Left colon (tissue), 2 donors: ENCODE measurements at regions not wholly inside any gene's neighbourhood (a gene's known extent, or its start where the extent isn't known, plus 50 kb on each side); places are given as distances from the start of the nearest gene placed in this dataset.
"Not testable (repeated sequence)": the region's sequence is repeated elsewhere in the genome, so short reads cannot be mapped to it uniquely, and the experiment has no call there.

Source experiments
- ATAC-seq: fragments of 200-7000 bp; cut with Tn5 transposase; one replicate; pipeline ENCODE4 v1.9.1; 2020; ENCODE audit warnings: mild to moderate bottlenecking, moderate library complexity
- DNase-seq, 2 donors: peaks; one replicate each; pipeline ENCODE4 v3.0.0-alpha.2; 2020
- intact Hi-C, 2 donors: fragments of 100-400 bp; cut with DNase I in 1 of 2; cut with micrococcal nuclease in 1 of 2; formaldehyde crosslinking; loops; one replicate each; pipeline versions ENCODE4 v1.11.2 to v1.14.0; 2022; cut with DNase I, micrococcal nuclease
- donor health status: DM: no; HTN: no; CAD: no.
- donor health status: DM: yes; HTN: yes; CAD: no.

DNA sequence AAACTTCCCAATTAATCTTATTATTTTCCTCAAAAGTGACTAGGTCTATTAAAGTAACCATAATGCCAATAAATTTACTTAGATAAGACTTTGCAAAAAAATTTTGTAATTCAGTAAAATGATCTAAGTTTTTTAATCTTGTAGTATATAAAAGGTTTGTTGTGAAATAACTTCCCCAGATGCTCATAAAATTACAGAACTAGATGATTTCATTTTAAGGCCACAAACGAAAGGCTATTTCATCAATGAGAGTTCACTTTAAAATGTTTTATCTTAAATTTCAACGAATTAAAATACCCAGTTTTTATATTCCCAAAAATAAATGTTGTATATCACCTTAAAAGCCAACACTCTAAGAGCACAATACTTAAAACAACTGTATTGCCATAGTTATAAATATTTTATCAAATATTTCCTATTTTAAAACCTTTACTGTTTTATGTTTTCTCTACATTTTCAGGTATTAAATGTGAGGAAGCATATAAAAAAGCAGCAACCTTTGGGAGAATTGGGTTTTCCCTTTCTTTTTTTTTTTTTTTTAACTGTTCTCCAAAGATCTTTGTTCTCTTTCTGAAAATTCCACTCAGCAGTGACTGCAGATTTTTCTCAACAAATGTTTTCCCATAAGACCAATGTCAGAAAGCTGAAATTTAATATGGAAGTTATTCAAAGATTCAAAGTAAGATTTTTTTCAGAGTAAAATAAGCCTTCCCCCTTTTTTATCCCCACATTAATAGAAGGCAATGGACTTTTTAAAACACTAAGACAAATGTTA lies 169.9 kb downstream of the CYB561 start:
- intact Hi-C loops: no loop called here
- no peak for ATAC-seq
- DNase-seq: no peak

DNA sequence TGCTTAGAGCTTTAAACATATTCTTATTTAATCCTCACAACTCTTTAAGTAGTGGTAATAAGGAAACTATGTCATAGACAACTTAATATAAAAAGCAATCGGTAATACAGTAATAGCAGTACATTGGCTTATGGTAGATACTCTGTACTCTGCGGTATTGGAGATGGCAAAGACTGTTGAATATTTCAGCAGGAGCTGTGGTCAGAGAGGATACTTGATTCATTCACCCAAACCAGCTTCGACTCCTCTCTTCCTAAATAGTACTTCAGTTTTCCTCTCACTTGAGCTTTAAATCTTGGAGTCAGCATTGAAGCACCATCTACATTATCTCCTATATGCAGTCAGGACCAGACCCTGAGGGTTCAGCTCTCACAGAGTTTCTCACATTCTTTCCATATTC lies 169.3 kb downstream of the CYB561 start:
- ATAC-seq: no peak
- intact Hi-C loops: no loop called here

DNA sequence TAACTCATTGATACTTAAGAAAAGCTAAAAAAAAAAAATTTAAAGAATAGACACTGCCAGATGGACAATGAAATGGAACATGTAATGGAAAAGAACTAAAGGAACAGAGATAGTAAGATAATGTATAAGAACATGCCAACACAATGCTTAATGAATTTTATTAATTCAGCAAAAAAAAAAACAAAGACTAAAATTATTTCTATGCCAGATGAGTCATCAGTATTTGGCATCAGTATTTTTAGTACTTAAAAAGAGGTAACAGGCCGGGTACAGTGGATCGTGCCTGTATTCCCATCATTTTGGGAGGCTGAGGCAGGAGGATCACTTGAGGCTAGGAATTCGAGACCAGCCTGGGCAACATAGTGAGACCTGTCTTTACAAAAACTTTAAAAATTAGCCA lies 168.5 kb downstream of the CYB561 start:
- intact Hi-C loops: no loop called here
- ATAC-seq (no peak), DNase-seq (no peak)

More for the DNA sequence above, 169.3 kb downstream of the CYB561 start:
- DNase-seq: no peak

DNA sequence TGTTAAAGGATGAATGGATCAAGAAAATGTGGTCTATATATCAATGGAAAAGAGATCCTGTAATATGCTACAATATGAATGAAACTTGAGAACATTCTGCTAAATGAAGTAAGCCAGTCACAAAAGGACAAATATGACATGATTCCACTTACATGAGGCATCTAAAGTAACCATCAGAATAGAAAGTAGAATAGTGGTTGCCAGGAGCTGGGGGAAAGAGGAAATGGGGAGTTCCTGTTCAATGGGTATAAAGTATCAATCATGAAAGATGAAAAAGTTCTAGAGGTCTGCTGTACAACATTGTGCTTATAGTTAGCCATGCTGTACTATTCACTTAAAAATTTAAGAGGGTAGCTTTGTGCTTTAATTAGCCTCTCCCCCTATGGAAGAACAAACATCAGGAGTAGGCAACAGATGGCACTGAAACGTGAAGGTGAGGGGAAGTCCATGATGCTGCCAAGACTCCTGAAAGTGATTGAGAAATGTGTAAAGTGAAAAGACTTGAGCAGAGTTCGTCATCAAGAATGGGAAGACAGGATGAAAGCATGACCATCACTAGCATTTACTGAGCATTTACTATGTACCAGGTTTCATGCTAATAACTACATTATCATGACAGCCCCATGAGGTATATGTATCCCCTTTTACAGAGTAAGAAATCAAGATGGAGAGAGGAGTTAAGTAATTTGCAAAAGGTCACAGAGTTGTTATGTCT lies 167.2 kb downstream of the CYB561 start:
- no peak for ATAC-seq
- DNase-seq: no peak
- intact Hi-C loops: no loop called here

DNA sequence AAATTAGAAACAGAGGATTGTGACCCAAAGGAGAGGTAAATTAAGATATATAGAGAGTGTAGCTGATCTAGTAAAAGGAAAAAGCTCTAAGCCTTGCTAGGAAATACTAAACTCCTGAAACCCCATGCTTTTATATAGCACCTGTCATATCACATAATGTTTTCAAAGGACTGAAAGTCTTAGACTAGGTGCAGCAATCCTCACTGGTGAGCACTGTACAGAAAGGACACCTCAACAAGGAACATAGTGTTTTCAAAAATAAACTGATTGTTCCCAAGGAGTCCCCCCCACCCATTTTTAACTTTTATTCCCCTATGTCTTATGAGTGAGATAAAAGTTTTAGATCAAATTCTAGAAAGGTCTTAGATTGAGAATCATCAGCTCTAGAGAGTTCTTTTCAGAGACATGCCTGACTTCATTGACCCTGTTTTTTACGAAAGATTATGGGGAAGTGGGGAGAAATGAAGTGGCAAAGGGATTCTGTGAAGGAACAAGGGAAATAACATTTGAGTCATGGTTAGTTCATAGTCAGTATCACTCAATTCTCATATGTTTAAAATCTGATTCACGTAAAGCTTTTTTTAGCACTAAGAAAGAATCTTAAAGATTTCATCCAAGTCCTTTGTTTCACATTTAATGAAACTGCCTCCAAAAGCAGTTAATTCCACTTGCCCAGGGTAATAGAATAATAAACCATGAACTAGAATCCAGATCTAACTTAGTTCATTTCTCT lies 166.4 kb downstream of the CYB561 start:
- ATAC-seq: no peak
- no peak for DNase-seq
- intact Hi-C loops: no loop called here

DNA sequence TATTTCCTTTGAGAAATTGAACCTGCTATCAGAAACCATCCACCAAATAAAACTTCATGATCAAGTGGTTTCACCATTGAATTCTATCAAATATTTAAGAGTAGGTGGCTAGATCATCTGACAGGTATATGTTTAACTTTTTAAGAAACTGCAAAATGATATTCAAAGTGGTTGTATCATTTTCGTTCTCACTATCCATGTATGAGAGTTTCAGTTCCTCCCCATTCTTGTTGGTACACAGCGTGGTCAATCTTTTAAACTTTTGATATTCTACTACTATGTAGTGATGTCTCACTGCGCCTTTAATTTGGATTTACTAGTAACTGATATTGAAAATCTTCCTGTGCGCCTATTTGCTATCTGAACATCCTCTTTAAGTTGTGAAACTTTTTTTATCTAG lies 163.7 kb downstream of the CYB561 start:
- intact Hi-C loops: no loop called here
- no peak for ATAC-seq
- DNase-seq: no peak

DNA sequence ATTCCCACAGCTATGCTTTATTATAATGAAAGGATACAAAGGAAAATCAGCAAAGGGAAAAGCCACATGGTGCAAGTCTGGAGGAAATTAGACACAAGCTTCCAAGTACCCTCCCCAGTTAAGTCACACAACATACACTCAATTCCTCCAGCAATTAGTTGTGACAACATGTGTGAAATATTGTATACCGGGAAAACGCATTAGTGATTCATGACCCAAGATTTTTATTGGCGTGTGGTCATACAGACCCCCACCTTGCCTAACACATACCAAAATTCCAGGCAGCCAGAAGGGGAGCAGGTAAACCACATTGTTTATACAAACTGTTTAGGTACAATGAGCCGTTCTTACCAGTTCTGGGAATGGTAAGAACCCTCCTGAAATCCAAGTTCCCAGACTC lies 160.6 kb downstream of the CYB561 start:
- DNase-seq (no peak), ATAC-seq (no peak)
- intact Hi-C loops: no loop called here

DNA sequence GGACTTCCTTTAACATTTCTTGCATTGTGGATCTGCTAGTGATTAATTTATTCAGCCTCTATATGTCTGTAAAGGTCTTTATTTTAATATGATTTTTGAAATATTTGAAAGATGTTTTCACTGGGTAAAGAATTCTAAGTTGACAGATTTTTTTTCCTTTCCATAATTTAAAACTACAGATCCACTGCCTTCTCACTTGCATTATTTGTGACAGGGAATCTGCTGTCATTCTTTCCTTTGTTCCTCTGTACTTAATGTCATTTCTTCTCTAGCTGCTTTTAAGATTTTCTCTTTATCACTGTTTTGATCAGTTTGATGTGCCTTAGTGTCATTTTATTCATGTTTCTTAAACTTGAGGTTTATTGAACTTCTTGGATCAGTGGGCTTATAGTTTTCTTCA lies 159.9 kb downstream of the CYB561 start:
- intact Hi-C loops: no loop called here
- DNase-seq: no peak
- no peak for ATAC-seq

DNA sequence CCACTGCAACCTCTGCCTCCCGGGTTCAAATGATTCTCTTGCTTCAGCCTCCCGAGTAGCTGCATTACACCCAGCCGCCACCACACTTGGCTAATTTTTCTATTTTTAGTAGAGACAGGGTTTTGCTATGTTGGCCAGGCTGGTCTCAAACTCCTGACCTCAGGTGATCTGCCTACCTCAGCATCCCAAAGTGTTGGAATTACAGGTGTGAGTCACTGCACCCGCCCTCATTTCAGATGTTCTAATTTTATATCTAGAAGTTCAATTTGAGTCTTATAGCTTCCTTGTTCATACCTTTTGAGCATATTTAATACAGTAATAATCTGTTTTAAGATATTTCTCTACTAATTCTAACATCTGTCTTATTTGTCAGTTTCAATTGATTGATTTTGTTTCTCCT lies 159.1 kb downstream of the CYB561 start:
- ATAC-seq: not testable (repeated sequence)

DNA sequence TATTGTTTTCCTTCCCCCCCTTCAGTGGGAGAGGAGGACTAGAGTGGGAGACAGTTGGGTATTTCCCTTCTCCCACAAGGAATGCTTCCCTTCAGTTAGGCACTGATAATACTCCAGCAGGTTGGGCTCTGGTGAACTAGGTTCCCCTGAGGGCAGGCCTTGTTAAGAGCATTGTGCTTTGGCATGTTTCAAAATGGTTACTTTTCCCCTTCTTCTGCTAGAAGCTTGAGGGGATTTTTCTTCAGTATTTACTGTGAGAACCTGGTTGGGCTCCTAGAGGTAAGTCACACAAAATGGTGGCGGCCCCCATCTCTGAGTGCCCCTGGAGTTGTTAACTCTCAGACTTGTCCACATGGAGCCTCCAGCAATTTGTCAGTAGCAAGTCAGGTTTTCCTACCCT lies 156.2 kb downstream of the CYB561 start:
- DNase-seq: no peak
- no peak for ATAC-seq
- intact Hi-C loops: no loop called here

More for the DNA sequence above, 159.1 kb downstream of the CYB561 start:
- DNase-seq, intact Hi-C loops: not testable (repeated sequence)

DNA sequence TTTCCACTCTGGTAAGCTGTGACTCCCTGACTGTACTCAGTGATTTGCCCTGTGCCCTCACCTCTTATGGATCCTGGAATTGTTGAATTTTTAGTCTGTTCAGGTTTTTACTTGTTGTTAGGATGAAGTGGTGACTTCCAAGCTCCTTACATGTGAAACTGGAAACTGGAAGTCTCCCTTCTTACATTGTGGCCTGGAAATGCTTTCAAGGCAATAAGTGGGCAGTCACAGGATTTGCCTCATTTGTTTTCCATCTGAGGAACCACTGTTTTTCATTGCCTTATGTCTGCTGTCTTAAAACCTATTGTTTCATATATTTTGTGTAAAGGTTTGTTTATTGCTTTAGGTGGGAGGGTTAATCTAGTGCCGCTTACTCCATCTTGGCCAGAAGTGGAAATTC lies 155.8 kb downstream of the CYB561 start:
- intact Hi-C loops: no loop called here

DNA sequence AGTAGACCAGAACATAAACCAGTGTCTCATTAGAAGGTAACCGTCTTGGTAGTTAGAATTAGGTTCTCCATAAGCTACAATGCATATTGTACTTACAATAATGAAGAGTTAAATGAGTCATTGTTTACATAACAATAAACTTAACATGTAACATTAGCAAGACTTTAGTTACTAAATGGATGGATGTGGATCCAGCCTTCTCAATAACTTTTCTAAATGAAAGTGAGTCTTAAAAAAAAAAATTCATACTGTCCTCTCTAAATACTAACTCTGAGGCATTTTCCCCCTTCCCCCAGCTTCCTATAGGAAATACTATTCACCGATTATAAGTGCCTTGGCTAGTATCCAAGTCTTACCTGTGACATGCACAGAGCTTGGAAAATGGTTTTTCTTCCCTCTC lies 155.3 kb downstream of the CYB561 start:
- no peak for DNase-seq
- no peak for ATAC-seq
- intact Hi-C loops: no loop called here

More for the DNA sequence above, 155.8 kb downstream of the CYB561 start:
- no peak for DNase-seq
- ATAC-seq: no peak

DNA sequence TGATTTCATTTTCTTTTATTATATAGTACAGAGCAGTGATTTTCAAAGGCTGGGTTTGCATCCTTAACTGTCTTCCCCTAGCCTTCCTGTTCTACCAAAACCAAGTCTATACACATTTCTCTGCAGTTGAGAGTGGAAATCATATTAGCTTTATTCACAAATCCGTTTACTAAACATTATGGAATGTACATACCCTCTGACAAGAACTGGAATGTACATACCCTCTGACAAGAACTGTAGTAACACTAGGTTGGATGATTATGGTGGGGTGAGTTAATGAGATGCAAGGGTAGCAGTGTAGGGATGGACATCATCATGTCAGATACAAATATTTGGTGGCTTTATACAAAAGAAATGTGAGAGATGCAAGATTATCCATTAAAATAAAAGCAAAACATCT lies 154.8 kb downstream of the CYB561 start:
- no peak for ATAC-seq
- intact Hi-C loops: no loop called here
- no peak for DNase-seq

DNA sequence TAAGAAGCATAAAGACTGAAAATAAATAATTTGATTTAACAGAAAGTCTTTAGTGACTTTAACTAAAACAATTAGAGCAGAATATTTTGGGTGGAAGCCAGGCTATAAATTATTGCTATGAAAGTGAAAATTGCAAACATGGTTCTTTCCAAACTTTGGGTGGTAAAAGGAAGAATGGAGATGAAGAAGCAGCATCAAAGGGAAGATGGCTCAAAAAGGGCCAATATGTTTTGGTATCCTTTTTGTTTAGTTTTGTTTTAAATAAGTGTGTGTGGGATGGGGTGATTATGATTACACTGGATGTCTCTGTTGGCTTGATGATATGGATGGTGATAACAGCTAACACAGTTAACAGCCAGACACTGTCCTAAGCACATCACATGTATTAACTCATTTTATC lies 153.7 kb downstream of the CYB561 start:
- ATAC-seq (no peak), DNase-seq (no peak)
- intact Hi-C loops: no loop called here

DNA sequence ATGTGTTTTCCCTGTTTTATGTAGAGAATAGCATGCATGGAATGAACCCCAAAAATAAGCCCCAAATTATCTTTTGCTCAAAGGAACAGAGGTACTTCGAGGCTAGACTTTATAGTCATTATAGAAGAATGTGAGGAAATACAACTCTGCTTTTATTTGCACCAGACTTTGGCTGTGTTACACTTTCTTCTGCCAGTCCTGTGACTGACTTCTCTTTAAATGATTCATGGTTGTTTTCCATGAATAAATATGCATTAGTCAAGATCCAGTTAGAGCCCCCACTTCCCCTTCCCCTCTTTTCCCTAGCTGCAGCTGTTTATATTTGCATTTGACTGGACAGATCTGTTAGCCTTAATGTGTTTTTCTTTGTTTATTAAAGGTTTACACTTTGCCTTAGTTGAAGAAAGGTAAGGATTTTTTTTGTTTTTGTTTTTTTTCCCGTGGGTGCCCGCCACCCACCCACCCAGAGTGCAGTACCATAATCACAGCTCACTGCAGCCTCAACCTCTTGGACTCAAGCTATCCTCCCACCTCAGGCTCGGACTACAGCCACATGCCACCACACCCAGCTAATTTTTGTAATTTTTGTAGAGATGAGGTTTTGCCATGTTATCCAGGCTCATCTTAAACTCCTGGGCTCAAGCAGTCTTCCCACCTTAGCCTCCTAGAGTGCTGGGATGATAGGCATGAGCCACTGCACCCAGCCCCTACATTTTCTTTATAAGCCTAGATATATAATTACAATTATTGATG lies 152.6 kb downstream of the CYB561 start:
- intact Hi-C loops: no loop called here
- ATAC-seq: no peak
- DNase-seq: no peak

DNA sequence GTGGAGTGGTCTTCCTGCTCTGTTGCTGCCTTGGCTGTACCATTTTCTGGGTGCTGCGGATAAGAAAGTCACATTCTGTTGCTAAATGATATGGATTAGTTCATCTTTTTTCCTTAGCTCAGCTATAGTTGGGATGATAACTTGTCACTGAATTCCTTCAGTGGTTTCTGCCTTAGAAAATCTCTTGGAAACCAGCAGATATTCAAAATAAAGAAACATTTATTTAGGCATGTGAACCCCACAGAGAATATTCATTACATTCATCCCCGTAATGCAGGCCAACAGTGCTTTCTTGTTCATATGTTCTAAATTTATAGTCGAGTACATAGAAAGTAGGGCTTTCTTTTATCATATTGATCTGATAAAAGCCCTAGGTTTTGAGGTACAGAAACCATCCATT lies 151.3 kb downstream of the CYB561 start:
- DNase-seq (no peak), ATAC-seq (no peak)
- intact Hi-C loops: no loop called here

DNA sequence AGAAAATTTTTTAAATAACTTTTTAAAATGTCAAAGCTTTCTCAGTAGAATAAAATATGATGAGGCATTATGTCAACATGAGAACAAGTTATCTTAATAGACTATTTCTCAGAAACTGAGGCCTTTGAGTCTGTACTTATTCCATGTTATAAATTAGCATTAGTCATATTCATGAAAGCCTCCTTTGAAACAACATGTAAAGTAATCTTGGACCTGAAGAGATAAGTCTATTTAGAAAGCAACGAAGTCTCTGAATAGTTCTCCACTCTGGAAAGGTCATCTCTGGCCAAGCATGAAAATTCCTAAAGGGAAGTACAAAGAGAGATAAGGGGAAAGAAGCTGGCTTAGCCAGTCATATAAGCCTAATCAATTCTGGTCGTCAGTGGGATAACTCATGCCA lies 150.8 kb downstream of the CYB561 start:
- no peak for DNase-seq
- intact Hi-C loops: no loop called here
- ATAC-seq: no peak

DNA sequence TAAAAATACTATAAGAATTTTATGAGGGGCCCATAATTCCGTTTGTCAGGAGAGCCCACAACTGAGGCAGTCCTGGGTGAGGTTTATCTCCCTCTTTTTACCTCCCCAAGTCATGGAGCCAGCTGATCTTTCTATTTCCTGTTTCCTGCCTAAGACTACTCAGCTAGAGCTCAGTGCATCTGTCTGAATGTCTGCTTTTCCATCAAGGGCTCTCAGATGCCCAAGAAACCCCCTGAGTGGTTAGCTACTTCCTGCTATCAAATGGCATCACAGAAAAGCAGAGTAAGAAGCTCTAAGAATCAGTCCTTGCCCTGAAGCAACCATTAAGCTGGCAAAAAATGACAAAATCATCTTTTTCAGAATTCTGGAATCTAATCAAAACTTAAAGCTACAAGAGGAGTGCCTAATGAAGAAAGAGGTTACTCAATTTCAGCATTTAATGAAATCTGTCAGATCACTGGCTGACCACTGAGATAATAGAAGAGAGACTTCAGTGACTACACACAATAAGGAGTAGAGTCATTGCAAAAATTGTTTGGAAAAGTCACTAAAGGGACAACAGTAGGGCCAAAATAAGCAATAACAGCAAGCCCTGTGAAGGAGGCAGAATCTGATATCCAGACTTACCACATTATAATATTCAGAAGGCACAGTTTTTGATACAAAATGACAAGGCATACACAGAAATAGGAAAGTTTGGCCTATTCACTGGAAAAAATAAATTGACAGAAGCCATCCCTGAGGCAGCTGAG lies 150.1 kb downstream of the CYB561 start:
- intact Hi-C loops: no loop called here
- no peak for DNase-seq
- no peak for ATAC-seq

DNA sequence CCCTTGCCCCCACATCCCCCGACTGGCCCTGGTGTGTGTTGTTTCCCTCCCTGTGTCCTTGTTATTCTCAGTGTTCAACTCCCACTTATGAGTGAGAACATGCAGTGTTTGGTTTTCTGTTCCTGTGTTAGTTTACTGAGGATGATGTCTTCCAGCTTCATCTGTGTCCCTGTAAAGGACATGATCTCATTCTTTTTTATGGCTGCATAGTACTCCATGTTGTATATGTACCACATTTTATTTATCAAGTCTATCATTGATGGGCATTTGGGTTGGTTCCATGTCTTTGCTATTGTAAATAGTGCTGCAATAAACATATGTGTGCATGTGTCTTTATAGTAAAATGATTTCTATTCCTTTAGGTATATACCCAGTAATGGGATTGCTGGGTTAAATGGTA lies 147.2 kb downstream of the CYB561 start:
- ATAC-seq, intact Hi-C loops, DNase-seq: not testable (repeated sequence)
